IgD-negative memory B cell (primary cell): ENCODE measurements at regions not wholly inside any gene's neighbourhood (a gene's known extent, or its start where the extent isn't known, plus 50 kb on each side); places are given as distances from the start of the nearest gene placed in this dataset.
"Not testable (repeated sequence)": the region's sequence is repeated elsewhere in the genome, so short reads cannot be mapped to it uniquely, and the experiment has no call there.

Experiments
- H3K27ac Mint-ChIP-seq, 3 donors: one replicate each; pipeline ENCODE4 v1.8.0; 2020 to 2022; ENCODE audit warnings: mild to moderate bottlenecking in 3 of 3, mixed read lengths in 3 of 3, moderate library complexity in 1 of 3
- H3K27me3 Mint-ChIP-seq: one replicate; pipeline ENCODE4 v1.8.0; 2021; ENCODE audit warnings: mixed read lengths
- H3K36me3 Mint-ChIP-seq: one replicate; pipeline ENCODE4 v1.8.0; 2020; ENCODE audit warnings: mild to moderate bottlenecking, mixed read lengths
- H3K4me1 Mint-ChIP-seq, 3 donors: one replicate each; pipeline ENCODE4 v1.8.0; 2020 to 2022; ENCODE audit warnings: mixed read lengths in 3 of 3, mild to moderate bottlenecking in 1 of 3
- H3K4me3 Mint-ChIP-seq, 4 donors: one replicate each; pipeline ENCODE4 v1.8.0; 2020 to 2022; ENCODE audit warnings: mild to moderate bottlenecking in 4 of 4, mixed read lengths in 4 of 4, moderate library complexity in 3 of 4
- H3K9me3 Mint-ChIP-seq, 3 donors: one replicate each; pipeline ENCODE4 v1.8.0; 2020 to 2021; ENCODE audit warnings: mixed read lengths in 3 of 3, mild to moderate bottlenecking in 1 of 3

DNA sequence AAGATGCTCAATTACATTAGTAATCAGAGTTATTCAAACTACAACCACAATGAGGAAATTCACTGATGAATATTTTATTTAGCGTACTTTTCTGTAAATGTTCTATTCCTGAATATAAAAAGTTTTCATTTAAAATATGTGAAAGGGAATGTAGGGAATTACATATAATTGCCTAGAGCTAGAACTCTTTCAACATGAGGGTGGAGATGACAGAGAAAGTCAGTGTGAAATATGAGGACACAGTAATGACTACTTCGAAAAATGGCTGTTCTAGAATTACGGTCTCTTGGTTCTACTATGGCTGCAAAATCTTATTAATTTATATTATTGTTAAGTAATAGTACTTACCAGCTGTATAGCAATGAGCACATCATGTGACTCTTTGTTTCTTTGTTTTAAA is 1647.4 kb upstream of the PIK3C3 start:
- H3K36me3 Mint-ChIP-seq, result no peaks in the 10 kb centered on the region
- H3K27ac Mint-ChIP-seq, result no peak overlapping the region
- peaks cover 0 to 4% (median 2%) of the 10 kb centered on the region in 3 donors for H3K9me3 Mint-ChIP-seq
- H3K4me1 Mint-ChIP-seq, result no peaks in the 10 kb centered on the region
- H3K4me3 Mint-ChIP-seq, result no peak overlapping the region
- no peaks in the 10 kb centered on the region for H3K27me3 Mint-ChIP-seq

DNA sequence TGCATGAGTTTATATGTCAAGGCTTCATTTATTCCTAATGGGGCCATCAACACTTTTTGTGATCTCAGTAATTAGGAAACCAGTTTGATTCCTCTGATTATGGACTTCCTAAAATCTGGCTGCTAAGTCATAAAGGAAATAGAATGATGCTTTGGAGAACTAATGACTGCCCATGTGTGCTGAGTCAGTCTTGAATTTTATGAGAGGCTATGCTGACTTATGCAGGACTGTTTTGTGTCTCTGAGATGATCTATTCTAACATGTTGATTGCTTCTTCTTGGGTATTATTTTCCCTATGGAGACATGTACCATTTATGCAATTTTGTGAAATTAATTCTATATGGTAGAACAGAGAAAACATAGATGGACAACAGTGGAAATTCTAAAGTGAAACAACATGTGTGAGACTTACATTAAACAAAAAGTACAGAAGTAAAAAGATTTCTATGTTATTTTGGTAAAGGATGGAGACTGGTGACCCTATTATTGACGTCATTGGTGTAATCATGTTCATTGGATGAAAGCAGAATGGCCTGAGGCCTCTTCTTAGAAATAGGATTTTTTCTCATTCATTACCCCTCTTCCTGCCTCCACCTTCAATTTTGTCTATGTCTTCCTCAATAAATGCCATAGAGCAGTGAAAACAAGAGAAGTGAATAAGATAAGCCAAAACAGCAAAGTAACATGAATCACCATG is 1658.2 kb upstream of the PIK3C3 start:
- no peak overlapping the region for H3K4me3 Mint-ChIP-seq
- H3K9me3 Mint-ChIP-seq, result peaks cover 0 to 13% (median 3%) of the 10 kb centered on the region in 3 donors
- H3K36me3 Mint-ChIP-seq, result no peaks in the 10 kb centered on the region
- no peaks in the 10 kb centered on the region for H3K4me1 Mint-ChIP-seq
- H3K27me3 Mint-ChIP-seq, result no peaks in the 10 kb centered on the region
- H3K27ac Mint-ChIP-seq, result no peak overlapping the region

DNA sequence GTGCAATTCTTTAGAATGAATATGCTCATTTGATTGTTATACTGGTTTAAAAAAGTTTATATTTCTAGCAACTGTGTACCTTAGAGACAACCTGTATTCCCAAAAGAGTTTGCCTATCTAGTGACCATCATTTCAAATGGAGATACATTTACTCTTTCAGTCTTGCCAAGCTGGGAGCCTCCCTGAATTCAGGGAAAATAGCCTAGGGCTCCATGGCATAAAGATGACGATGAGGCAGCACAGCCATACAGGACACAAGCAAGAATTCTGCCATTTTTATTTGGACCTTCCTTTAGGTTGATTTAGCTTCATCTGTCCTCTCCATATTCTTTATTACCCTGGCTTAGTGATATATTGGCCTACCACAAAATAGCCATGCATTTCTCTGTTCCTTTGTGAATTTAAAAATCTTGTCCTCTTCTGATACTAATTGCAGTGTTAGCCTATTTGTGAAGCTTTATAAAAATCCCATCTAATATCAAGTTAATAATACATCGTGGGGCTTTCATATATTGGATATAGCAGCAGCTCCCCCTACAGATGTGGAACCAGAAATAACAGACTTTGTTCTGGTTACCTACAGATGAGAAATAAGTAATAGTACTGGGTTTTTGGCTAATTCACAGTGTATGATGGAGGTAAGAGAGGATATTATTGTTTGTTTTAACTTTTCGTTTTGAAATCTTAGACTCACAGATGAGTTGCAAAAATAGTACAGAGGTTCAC is 1661.9 kb upstream of the PIK3C3 start:
- Mint-ChIP-seq H3K27me3 (no peaks in the 10 kb centered on the region), H3K36me3 (no peaks in the 10 kb centered on the region), H3K9me3 (peaks cover 0 to 18% (median 3%) of the 10 kb centered on the region in 3 donors), H3K4me3 (no peak overlapping the region), H3K27ac (no peak overlapping the region), H3K4me1 (no peaks in the 10 kb centered on the region)

DNA sequence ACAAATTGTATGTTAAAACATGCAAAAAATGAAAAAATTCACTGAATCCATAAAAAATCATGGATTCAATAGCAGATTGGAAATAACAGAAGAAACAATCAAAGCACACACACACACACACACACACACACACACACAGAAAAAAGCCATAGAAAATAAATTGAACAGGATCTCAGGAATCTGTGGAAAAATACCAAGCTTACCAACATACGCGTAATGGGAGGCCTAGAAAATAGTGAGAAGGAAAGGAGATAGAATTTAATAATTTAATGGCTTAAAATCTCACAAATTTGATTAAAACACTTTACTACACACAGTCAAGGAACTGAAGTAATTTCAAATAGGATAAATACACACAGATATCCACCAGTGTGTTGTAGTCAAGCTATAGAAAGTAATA is 1671.5 kb upstream of the PIK3C3 start:
- no peak overlapping the region for H3K27ac Mint-ChIP-seq
- H3K4me3 Mint-ChIP-seq, result no peak overlapping the region
- no peaks in the 10 kb centered on the region for H3K36me3 Mint-ChIP-seq
- no peaks in the 10 kb centered on the region for H3K27me3 Mint-ChIP-seq
- peaks cover 3 to 7% (median 4%) of the 10 kb centered on the region in 3 donors for H3K9me3 Mint-ChIP-seq
- no peaks in the 10 kb centered on the region for H3K4me1 Mint-ChIP-seq

DNA sequence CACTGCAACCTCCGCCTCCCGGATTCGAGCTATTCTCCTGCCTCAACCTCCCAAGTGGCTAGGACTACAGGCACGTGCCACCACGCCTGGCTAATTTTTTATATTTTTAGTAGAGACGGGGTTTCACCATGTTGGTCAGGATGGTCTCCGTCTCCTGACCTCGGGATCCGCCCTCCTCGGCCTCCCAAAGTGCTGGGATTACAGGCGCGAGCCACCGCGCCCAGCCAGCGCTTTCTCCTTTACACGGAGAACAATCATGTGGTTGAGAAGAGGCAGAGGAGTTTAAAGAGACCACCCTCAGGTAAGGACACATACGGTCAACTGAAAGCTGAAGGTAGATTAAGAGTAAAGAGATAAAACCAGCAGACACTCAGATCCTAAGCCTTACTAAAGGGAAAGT is 1673.7 kb upstream of the PIK3C3 start:
- H3K27ac Mint-ChIP-seq, H3K27me3 Mint-ChIP-seq, H3K4me3 Mint-ChIP-seq, H3K4me1 Mint-ChIP-seq, H3K36me3 Mint-ChIP-seq: not testable (repeated sequence)
- H3K9me3 Mint-ChIP-seq, result peaks cover 3 to 11% (median 4%) of the 10 kb centered on the region in 3 donors

DNA sequence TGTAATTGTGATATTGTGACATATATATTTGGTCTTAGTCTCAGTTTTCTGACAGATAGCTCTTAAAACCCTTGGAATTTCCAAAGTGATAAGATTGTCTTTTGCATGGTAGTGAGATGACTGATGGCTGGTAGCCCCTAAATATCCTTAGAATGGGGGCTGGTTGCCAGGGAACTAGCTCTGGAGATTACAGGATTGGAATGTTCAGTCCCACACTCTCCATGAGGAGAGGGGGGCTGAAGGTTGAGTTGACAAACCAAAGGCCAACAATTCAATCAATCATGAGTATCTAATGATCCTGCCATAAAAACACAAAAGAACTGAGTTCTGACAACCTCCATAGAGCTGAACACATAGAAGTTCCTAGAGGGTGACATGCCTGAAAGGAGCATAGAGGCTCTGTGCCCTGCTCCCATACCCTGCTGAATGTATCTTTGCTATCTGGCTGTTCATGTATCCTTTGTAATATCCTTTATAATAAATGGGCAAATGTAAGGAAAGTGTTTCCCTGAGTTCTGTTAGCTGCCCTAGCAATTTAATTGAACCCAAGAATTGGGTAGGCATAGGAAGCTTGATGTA is 1680.3 kb upstream of the PIK3C3 start:
- no peaks in the 10 kb centered on the region for H3K4me1 Mint-ChIP-seq
- no peak overlapping the region for H3K27ac Mint-ChIP-seq
- no peaks in the 10 kb centered on the region for H3K27me3 Mint-ChIP-seq
- peaks cover 2% of the 10 kb centered on the region for H3K36me3 Mint-ChIP-seq
- no peak overlapping the region for H3K4me3 Mint-ChIP-seq
- peaks cover 0 to 10% (median 4%) of the 10 kb centered on the region in 3 donors for H3K9me3 Mint-ChIP-seq

DNA sequence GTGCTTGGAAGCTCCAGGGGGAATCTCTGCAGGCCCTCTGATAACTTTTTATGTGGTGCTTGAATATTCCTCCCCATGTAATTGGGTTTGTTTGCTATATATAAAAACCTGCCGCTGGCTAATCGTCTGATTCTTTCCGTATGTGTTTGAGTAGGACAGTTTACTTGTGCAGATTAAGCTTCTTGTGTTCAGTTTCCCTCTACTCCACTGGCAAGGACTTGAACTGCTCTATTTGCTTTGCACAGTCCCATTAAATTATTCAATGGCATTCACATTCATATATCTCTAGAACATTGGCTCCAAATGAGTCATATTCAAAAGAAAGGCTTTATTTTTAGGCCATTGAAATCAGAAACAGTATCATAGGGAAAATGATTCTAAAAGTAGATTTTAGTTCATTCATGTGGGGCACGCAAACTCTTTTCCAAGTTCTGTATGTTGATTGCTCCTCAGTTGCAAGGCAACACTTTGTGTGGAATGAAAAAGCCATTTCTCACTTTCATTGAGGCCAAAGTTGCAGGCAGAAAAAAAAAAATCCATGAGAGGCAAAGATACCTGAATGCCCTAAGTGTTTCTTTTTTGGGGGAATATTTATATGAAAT is 1682.3 kb upstream of the PIK3C3 start:
- peaks cover 1 to 15% (median 4%) of the 10 kb centered on the region in 3 donors for H3K9me3 Mint-ChIP-seq
- no peak overlapping the region for H3K4me3 Mint-ChIP-seq
- no peaks in the 10 kb centered on the region for H3K27me3 Mint-ChIP-seq
- H3K27ac Mint-ChIP-seq, result no peak overlapping the region
- no peaks in the 10 kb centered on the region for H3K4me1 Mint-ChIP-seq
- peaks cover 2% of the 10 kb centered on the region for H3K36me3 Mint-ChIP-seq

DNA sequence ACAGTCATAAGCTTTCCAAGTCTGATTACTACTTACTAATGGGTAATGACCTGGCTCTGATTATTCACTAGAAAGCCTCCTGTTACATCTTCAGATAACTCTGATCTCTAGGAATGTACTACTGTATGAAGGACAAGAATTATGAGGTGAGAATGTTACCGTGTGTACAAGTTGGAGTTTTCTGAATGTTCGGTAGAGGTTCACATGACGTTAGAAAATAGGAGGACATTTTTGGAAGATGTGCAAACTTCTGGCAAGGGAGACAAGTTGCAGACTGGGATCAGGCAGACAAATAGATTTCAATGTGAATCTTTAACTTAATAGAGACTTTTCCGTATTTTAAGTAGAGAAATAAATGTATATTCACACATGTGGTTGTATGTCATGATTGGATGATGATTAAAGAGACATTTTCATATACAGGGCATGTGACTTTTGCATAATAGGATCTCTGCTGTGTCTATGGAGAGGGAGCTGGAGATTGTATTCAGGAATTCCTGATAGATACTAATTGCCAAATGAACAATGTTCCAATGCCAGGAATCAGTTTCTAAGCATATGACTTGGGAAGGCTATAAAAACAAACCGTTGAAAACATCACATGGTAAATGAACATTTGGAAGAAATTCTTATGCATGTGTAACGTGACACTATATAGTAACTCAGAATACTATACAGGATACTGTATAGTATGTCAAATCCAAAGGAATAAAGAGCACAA is 1695.8 kb upstream of the PIK3C3 start:
- peaks cover 2 to 12% (median 10%) of the 10 kb centered on the region in 3 donors for H3K9me3 Mint-ChIP-seq
- no peak overlapping the region for H3K4me3 Mint-ChIP-seq
- H3K4me1 Mint-ChIP-seq, result no peaks in the 10 kb centered on the region
- no peaks in the 10 kb centered on the region for H3K27me3 Mint-ChIP-seq
- no peak overlapping the region for H3K27ac Mint-ChIP-seq
- H3K36me3 Mint-ChIP-seq, result peaks cover 1% of the 10 kb centered on the region

DNA sequence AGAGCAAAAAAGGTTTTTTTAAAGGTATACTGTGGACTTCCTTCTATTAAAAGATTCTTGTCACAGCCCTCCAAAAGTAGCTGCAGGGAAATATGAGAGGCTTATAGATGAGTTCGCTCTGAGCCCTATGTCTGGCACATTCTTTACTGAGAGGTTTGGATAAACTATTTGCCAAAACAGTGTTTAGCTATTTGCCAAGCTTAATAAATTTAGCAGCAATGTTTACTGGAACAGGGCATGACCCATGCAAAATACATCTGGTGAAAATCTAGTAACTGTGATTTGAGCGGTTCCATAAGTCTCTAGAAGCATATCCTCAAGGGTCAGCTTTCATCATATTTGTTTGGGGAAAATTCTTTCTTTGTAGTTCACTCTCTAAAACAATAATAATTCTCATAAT is 1696.7 kb upstream of the PIK3C3 start:
- Mint-ChIP-seq H3K36me3 (peaks cover 1% of the 10 kb centered on the region), H3K27ac (no peak overlapping the region), H3K27me3 (no peaks in the 10 kb centered on the region), H3K4me3 (no peak overlapping the region), H3K4me1 (no peaks in the 10 kb centered on the region), H3K9me3 (peaks cover 2 to 17% (median 7%) of the 10 kb centered on the region in 3 donors)

DNA sequence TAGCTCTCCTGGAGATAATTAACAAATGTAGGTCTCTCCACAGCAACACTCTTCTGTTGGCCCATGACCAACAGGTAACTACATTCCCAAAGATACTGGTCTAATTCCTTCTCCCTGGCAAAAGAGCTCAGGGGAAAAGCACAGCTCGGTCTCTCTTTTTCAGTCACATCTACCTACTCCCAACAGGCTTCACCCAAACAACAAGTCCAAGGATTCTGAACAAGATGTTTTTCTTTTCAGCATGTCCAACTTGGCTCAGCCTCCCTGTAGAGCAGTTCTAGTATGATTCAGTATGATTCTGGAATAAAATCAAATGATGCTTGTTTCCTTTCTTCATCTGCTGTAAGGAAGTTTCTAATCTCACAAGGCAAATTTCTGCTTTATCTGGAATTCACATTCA is 1704.8 kb upstream of the PIK3C3 start:
- Mint-ChIP-seq H3K4me1 (no peaks in the 10 kb centered on the region), H3K4me3 (no peak overlapping the region), H3K27ac (peak overlapping the region in 1 of 3 donors; percentile 8), H3K27me3 (no peaks in the 10 kb centered on the region), H3K36me3 (no peaks in the 10 kb centered on the region), H3K9me3 (peaks cover 2 to 19% (median 5%) of the 10 kb centered on the region in 3 donors)

DNA sequence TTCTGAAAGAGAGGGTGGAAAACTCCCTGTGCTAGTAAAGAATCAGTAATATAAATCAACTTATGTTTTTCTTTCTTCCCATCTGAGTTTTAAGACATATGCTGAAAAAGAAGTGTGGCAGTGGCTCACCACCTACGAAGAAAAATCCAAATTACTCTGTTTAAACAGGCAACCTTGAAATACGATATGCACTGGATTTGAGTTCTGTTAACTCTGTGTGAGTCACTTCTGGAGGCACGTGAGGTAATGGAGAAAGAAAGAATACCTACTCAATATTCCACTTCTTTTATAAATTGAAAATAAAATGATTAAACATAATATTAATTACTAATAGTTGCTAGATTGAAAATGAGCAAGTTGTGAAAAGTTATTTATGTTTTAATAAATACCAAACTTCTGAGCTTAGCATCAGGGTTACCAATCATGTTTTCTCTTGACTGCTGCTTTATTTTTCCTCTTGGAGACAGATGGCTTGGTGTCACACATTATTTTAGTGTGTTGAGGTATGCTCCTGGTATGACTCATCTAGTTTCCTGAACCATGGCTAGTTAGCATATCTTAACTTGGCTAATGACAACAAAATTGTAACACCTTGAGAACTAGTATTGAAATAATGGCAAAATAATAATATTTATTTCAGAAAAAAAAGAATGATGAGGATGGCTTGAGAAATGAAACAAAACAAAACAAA is 1705.5 kb upstream of the PIK3C3 start:
- Mint-ChIP-seq H3K27ac (no peak overlapping the region), H3K4me1 (no peaks in the 10 kb centered on the region), H3K4me3 (no peak overlapping the region), H3K27me3 (no peaks in the 10 kb centered on the region), H3K9me3 (peaks cover 2 to 18% (median 5%) of the 10 kb centered on the region in 3 donors), H3K36me3 (no peaks in the 10 kb centered on the region)

DNA sequence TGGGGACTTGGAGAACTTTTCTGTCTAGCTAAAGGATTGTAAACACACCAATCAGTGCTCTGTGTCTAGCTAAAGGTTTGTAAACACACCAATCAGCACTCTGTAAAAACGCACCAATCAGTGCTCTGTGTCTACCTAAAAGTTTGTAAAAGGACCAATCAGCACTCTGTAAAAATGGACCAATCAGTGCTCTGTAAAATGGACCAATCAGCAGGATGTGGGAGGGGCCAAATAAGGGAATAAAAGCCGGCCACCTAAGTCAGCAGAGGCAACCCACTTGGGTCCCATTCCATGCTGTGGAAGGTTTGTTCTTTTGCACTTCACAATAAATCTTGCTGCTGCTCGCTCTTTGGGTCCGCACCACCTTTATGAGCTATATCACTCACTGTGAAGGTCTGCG is 1709.4 kb upstream of the PIK3C3 start:
- not testable (repeated sequence) for H3K4me3 Mint-ChIP-seq, H3K27me3 Mint-ChIP-seq, H3K4me1 Mint-ChIP-seq, H3K36me3 Mint-ChIP-seq, H3K27ac Mint-ChIP-seq
- peaks cover 0 to 11% (median 7%) of the 10 kb centered on the region in 3 donors for H3K9me3 Mint-ChIP-seq

DNA sequence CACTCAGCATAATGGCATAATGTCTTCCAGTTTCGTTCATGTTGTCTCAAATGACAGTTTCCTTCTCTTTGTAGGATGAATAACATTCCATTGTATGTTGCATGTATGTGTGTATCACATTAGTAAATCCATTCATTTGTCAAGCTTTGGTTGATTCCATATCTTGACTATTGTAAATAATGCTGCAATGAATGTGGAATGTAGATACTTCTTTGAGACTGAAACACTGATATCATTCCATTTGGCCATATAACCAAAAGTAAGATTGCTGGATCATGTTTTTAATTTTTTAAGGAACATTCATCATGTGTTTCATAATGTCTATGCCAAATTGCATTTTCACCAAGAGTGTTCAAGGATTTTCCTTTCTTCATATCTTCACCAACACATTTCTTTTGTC is 1711.4 kb upstream of the PIK3C3 start:
- Mint-ChIP-seq H3K9me3 (peaks cover 0 to 7% (median 3%) of the 10 kb centered on the region in 3 donors), H3K4me1 (no peaks in the 10 kb centered on the region), H3K27ac (no peak overlapping the region), H3K27me3 (no peaks in the 10 kb centered on the region), H3K4me3 (no peak overlapping the region), H3K36me3 (no peaks in the 10 kb centered on the region)

DNA sequence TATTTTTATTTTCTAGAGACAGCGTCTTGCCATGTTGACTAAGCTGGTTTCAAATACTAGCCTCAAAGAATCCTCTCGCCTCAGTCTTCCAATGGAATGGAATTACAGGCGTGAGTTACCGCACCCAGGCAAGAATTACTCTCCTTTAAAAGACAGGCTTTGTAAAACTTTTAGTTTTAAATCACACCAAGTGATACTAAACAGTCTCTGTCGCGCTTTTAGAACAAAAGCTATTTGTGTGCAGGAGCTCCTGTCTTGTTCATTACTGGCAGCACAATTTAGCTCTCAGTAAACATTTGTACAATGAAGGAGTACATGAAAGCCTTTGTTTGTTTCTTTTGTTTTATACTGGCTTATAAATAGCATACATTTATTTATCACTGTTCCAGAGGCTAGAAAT is 1719.2 kb upstream of the PIK3C3 start:
- no peaks in the 10 kb centered on the region for H3K4me1 Mint-ChIP-seq
- no peaks in the 10 kb centered on the region for H3K27me3 Mint-ChIP-seq
- H3K9me3 Mint-ChIP-seq, result peaks cover 0 to 2% (median 0%) of the 10 kb centered on the region in 3 donors
- H3K4me3 Mint-ChIP-seq, result no peak overlapping the region
- no peak overlapping the region for H3K27ac Mint-ChIP-seq
- no peaks in the 10 kb centered on the region for H3K36me3 Mint-ChIP-seq
